NB4 (cell line): ENCODE measurements at regions not wholly inside any gene's neighbourhood (a gene's known extent, or its start where the extent isn't known, plus 50 kb on each side); places are given as distances from the start of the nearest gene placed in this dataset.

Experiments
- DNase-seq: peaks from one replicate; pipeline ENCODE4 v3.0.0; 2010; ENCODE audit warnings: low read depth
- H3K4me3 ChIP-seq: one replicate; pipeline ENCODE4 v1.5.1; 2011; ENCODE audit warnings: mild to moderate bottlenecking, low read depth, low read length, moderate library complexity
- CTCF ChIP-seq: IDR thresholded peaks from one replicate; pipeline ENCODE4 v1.5.1; 2012; ENCODE audit warnings: low read depth, low read length
- MAX ChIP-seq: IDR thresholded peaks from 2 replicates; pipeline ENCODE4 v1.6.1; 2011; ENCODE audit warnings: low read depth, low read length
- MYC ChIP-seq: IDR thresholded peaks from 2 replicates; pipeline ENCODE4 v1.6.1; 2011; ENCODE audit warnings: low read depth, low read length
- POLR2A ChIP-seq: IDR thresholded peaks from 2 replicates; pipeline ENCODE4 v1.6.1; 2011; ENCODE audit warnings: mild to moderate bottlenecking; ENCODE audit not compliant: insufficient read length; ENCODE audit errors: extremely low read depth

GRCh38 chr5:123855609-123856008 lies 343.6 kb downstream of the CSNK1G3 start:
- no peak for DNase-seq
- TF ChIP-seq MAX = no peak
- no peak for TF ChIP-seq CTCF
- no peak for TF ChIP-seq MYC
- no peak for TF ChIP-seq POLR2A
- no peak overlapping the region for H3K4me3 ChIP-seq

GRCh38 chr5:123845356-123846100 lies 333.6 kb downstream of the CSNK1G3 start:
- no peak for TF ChIP-seq POLR2A
- no peak overlapping the region for H3K4me3 ChIP-seq
- no peak for DNase-seq

- TF ChIP-seq CTCF (no peak), POLR2A (no peak), MAX (no peak), MYC (no peak)
- no peak for DNase-seq
- H3K4me3 ChIP-seq = no peak overlapping the region
These were observed 332.9 kb downstream of the CSNK1G3 start for GRCh38 chr5:123844873-123845272.

- no peak for DNase-seq
- TF ChIP-seq POLR2A (no peak), CTCF (no peak), MYC (no peak), MAX (no peak)
- no peak overlapping the region for H3K4me3 ChIP-seq
These were observed 323.4 kb downstream of the CSNK1G3 start for GRCh38 chr5:123835421-123835820.

GRCh38 chr5:123830575-123830974 lies 318.6 kb downstream of the CSNK1G3 start:
- TF ChIP-seq MAX = no peak
- no peak overlapping the region for H3K4me3 ChIP-seq
- no peak for DNase-seq

- TF ChIP-seq MYC = no peak
- no peak for TF ChIP-seq MAX
- no peak for TF ChIP-seq CTCF
- TF ChIP-seq POLR2A = no peak
- no peak overlapping the region for H3K4me3 ChIP-seq
- DNase-seq = no peak
These were observed 315.8 kb downstream of the CSNK1G3 start for GRCh38 chr5:123827811-123828210.

- no peak overlapping the region for H3K4me3 ChIP-seq
- TF ChIP-seq MYC = no peak
- TF ChIP-seq CTCF = no peak
- no peak for TF ChIP-seq MAX
- TF ChIP-seq POLR2A = no peak
- DNase-seq = no peak
These were observed 307.9 kb downstream of the CSNK1G3 start for GRCh38 chr5:123819833-123820232.
